ENCODE measurements at regions not wholly inside any gene's neighbourhood (a gene's known extent, or its start where the extent isn't known, plus 50 kb on each side); places are given as distances from the start of the nearest gene placed in this dataset.

DNA sequence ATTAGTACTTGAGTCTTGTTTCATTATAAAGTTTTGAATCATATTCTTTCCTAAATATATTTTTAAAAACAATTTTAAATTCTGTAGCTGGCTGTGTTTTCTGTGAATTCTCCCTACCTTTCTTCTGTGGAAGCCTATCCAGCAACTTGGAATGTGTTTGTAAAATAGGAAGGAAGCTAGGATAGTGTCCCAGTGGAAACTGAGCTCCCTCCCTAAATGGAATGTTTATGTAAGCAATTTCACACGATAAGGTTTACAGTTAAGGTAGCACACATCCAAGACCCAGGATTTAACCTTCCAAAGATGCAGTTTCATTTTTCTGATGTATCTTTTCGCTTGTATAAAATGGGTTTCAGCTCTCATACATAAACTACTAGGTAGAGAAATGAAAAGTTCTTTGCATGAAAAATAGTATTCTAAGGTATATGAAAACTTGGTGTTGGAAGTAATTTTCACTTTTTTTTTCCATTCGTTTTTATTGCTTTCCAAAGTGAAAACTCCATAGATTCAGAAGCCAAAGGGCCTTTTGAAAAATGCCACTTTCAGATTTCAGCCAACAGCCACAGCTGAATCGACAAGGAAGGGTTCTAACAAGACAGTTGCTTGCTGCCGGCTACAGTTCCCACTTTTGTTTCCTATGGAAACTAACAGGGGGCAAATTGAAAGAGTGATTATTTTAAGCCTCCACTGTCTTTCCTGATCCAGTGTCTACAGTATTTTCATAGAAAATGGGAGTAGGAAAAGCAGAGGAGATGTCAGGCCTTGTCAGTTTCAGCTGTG lies 405.1 kb upstream of the POU3F3 start:
- WGBS (ENCODE audit: extremely low coverage, insufficient read length, low lambda C conversion rate) = no CpG with 5 or more reads among the region's 5 CpGs
- H3K4me1 Mint-ChIP-seq = peaks cover 0 to 5% of the 10 kb centered on the region in 2 experiments; a peak in 1 of 4 replicates

More for the DNA sequence above, 405.1 kb upstream of the POU3F3 start:
- H3K27ac ChIP-seq (ENCODE audit: insufficient read length, low read depth, low read length) = no peak overlapping the region
- no peaks in the 10 kb centered on the region for H3K4me1 ChIP-seq (ENCODE audit: insufficient read depth, low read length)
- H3K23ac ChIP-seq (ENCODE audit: insufficient read length, low read depth, low read length) = no peak overlapping the region
- no peak overlapping the region for H3K56ac ChIP-seq (ENCODE audit: insufficient read length, low read depth, low read length)
- no peak overlapping the region for H4K5ac ChIP-seq (ENCODE audit: insufficient read length, low read depth, low read length)
- no peak overlapping the region for H2BK120ac ChIP-seq (ENCODE audit: low read depth, low read length, poor library complexity, severe bottlenecking)
- H3K23me2 ChIP-seq (ENCODE audit: insufficient read length, low read depth, low read length, poor library complexity, severe bottlenecking) = no peaks in the 10 kb centered on the region
- Mint-ChIP-seq H3K27me3 (ENCODE audit: low read depth) (no peaks in the 10 kb centered on the region), H3K4me3 (no peak overlapping the region), H3K36me3 (ENCODE audit: insufficient read depth in 1 of 3, low read depth in 3 of 3) (no peaks in the 10 kb centered on the region; a peak in 1 of 7 replicates), H3K9me3 (no peaks in the 10 kb centered on the region; a peak in 2 of 5 replicates), H3K27ac (no peak overlapping the region)
- no peak for DNase-seq
- H3K79me2 ChIP-seq (ENCODE audit: insufficient read depth, low read length) = no peaks in the 10 kb centered on the region
- H3T11ph ChIP-seq (ENCODE audit: low read length) = no peak overlapping the region
- no peaks in the 10 kb centered on the region for H3K79me1 ChIP-seq (ENCODE audit: insufficient read depth, low read depth, low read length, poor library complexity, severe bottlenecking)
- H3K9me3 ChIP-seq (ENCODE audit: control insufficient read depth, low read depth, low read length) = no peaks in the 10 kb centered on the region
- H4K20me1 ChIP-seq (ENCODE audit: control insufficient read depth, insufficient read depth, insufficient read length) = no peaks in the 10 kb centered on the region
- no peak overlapping the region for H2AFZ ChIP-seq (ENCODE audit: low read length)
- H4K8ac ChIP-seq (replicated peaks; ENCODE audit: insufficient read length, low read depth, low read length) = no peak overlapping the region
- H2BK15ac ChIP-seq (ENCODE audit: low read depth, low read length) = no peak overlapping the region
- H3K4ac ChIP-seq (ENCODE audit: low read depth, low read length) = no peak overlapping the region
- H2BK20ac ChIP-seq (ENCODE audit: low read depth, low read length, poor library complexity, severe bottlenecking) = no peak overlapping the region
- H3K9ac ChIP-seq (ENCODE audit: extremely low read depth, insufficient read length, low read length) = no peak overlapping the region
- TF ChIP-seq, protein P1, sequence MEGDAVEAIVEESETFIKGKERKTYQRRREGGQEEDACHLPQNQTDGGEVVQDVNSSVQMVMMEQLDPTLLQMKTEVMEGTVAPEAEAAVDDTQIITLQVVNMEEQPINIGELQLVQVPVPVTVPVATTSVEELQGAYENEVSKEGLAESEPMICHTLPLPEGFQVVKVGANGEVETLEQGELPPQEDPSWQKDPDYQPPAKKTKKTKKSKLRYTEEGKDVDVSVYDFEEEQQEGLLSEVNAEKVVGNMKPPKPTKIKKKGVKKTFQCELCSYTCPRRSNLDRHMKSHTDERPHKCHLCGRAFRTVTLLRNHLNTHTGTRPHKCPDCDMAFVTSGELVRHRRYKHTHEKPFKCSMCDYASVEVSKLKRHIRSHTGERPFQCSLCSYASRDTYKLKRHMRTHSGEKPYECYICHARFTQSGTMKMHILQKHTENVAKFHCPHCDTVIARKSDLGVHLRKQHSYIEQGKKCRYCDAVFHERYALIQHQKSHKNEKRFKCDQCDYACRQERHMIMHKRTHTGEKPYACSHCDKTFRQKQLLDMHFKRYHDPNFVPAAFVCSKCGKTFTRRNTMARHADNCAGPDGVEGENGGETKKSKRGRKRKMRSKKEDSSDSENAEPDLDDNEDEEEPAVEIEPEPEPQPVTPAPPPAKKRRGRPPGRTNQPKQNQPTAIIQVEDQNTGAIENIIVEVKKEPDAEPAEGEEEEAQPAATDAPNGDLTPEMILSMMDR (conservative IDR thresholded peaks at IDR 0.05) = no peak
- H3K27me3 ChIP-seq (ENCODE audit: insufficient read depth, low read length) = no peaks in the 10 kb centered on the region
- no peak overlapping the region for H3K18ac ChIP-seq (ENCODE audit: insufficient read length, low read depth, low read length)
- no peak overlapping the region for H3K14ac ChIP-seq (ENCODE audit: insufficient read depth, low read length)
- H4K91ac ChIP-seq (ENCODE audit: insufficient read length, low read depth, low read length) = no peak overlapping the region
- no peak overlapping the region for H3K4me2 ChIP-seq (ENCODE audit: insufficient read depth, insufficient read length, low read length)
- H2BK5ac ChIP-seq (ENCODE audit: insufficient read length, low read length) = no peak overlapping the region
- H2BK12ac ChIP-seq (ENCODE audit: insufficient read length, low read depth, low read length) = no peak overlapping the region
- H2AK5ac ChIP-seq (ENCODE audit: insufficient read length, low read length) = no peak overlapping the region

All from H9 (cell line).